GM23338 (cell line): ENCODE measurements at regions not wholly inside any gene's neighbourhood (a gene's known extent, or its start where the extent isn't known, plus 50 kb on each side); places are given as distances from the start of the nearest gene placed in this dataset.

ENCODE experiments used
- ETS1 ChIP-seq: IDR thresholded peaks from 2 replicates; pipeline ENCODE4 v1.6.1; 2016; ENCODE audit warnings: antibody characterized with exemption
- EZH2phosphoT487 ChIP-seq: fragments of 200-600 bp; sonication (generic); IDR thresholded peaks from one replicate; pipeline ENCODE4 v1.8.1; 2018; ENCODE audit warnings: antibody characterized with exemption; ENCODE audit not compliant: unreplicated experiment
- POLR2AphosphoS5 ChIP-seq: IDR thresholded peaks from 2 replicates; pipeline ENCODE4 v1.6.1; 2016; ENCODE audit warnings: antibody characterized with exemption, low read depth
- REST ChIP-seq: IDR thresholded peaks from one replicate; pipeline ENCODE4 v1.6.1; 2018; ENCODE audit warnings: antibody characterized with exemption; ENCODE audit not compliant: unreplicated experiment
- STAT1 ChIP-seq: IDR thresholded peaks from one replicate; pipeline ENCODE4 v1.6.1; 2016; ENCODE audit warnings: antibody characterized with exemption; ENCODE audit not compliant: unreplicated experiment

GRCh38 chr16:55925242-55925641, 50.1 kb upstream of the CES5A start (continued):
- TF ChIP-seq REST (no peak), STAT1 (no peak), ETS1 (no peak), POLR2AphosphoS5 (no peak), EZH2phosphoT487 (no peak)
